ENCODE measurements at regions not wholly inside any gene's neighbourhood (a gene's known extent, or its start where the extent isn't known, plus 50 kb on each side); places are given as distances from the start of the nearest gene placed in this dataset.

DNA sequence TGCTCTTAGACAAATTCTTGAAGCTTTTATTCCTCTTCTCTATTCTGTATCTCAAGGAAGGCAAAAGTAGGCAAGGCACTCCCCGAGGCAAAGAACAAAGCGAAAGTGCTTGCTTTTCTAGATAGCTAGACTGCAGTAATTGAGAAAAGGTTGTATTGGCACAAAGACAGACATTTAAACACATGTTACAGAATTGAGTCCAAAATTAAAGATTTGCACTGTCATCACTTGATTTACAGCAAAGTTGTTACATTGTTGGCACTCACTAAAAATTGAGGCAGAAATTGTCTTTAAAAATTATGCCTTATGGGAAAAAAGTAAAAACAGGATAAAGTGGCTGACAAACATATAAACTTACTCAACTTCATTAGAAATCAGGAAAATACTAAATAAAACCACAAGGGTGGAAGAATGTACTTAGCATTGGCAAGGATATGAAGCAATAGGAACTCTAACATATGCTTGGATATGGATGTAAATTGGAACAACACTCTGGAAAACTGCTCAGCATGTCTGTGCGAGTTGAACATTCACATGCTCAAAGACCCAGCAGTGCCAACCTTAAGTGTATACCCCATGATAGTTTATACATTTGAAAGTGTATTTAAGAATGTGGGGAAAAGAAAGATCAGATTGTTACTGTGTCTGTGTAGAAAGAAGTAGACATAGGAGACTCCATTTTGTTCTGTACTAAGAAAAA is 491.3 kb downstream of the GLRX3 start:
- Histone ChIP-seq H3K27me3 (ENCODE audit: control insufficient read depth, insufficient read depth, low read length) (no peaks in the 10 kb centered on the region), H3K4me3 (ENCODE audit: low read depth, low read length) (no peak overlapping the region), H3K36me3 (ENCODE audit: control insufficient read depth, insufficient read depth, low read length) (no peaks in the 10 kb centered on the region)
- DNase-seq (ENCODE audit: low read depth): no peak
- TF ChIP-seq, protein P1, sequence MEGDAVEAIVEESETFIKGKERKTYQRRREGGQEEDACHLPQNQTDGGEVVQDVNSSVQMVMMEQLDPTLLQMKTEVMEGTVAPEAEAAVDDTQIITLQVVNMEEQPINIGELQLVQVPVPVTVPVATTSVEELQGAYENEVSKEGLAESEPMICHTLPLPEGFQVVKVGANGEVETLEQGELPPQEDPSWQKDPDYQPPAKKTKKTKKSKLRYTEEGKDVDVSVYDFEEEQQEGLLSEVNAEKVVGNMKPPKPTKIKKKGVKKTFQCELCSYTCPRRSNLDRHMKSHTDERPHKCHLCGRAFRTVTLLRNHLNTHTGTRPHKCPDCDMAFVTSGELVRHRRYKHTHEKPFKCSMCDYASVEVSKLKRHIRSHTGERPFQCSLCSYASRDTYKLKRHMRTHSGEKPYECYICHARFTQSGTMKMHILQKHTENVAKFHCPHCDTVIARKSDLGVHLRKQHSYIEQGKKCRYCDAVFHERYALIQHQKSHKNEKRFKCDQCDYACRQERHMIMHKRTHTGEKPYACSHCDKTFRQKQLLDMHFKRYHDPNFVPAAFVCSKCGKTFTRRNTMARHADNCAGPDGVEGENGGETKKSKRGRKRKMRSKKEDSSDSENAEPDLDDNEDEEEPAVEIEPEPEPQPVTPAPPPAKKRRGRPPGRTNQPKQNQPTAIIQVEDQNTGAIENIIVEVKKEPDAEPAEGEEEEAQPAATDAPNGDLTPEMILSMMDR (IDR thresholded peaks at IDR 0.05; ENCODE audit: insufficient read depth, low read length, poor library complexity, severe bottlenecking): no peak

DNA sequence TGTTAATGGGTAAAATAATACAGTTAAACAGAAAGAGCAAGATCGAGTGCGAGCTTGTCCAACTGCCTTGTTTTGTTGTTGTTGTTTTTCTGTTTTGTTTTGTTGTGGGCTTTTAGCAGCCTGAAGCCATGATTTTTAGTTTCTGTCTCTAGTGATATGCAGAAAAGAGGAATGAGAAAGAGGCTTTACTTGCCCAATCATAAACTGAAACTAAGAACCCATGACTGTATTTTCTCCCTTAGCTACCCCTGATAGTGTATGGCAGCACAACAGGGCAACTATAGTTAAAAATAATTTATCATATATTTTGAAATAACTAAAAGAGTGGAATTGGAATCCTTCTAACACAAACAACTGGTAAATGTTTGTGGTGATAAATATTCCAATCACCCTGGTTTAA is 493.9 kb downstream of the GLRX3 start:
- Histone ChIP-seq H3K27me3 (ENCODE audit: control insufficient read depth, insufficient read depth, low read length) (no peaks in the 10 kb centered on the region), H3K4me3 (ENCODE audit: low read depth, low read length) (no peak overlapping the region), H3K36me3 (ENCODE audit: control insufficient read depth, insufficient read depth, low read length) (no peaks in the 10 kb centered on the region)
- DNase-seq (ENCODE audit: low read depth): no peak
- TF ChIP-seq, protein P1 (IDR thresholded peaks at IDR 0.05; ENCODE audit: insufficient read depth, low read length, poor library complexity, severe bottlenecking): no peak

DNA sequence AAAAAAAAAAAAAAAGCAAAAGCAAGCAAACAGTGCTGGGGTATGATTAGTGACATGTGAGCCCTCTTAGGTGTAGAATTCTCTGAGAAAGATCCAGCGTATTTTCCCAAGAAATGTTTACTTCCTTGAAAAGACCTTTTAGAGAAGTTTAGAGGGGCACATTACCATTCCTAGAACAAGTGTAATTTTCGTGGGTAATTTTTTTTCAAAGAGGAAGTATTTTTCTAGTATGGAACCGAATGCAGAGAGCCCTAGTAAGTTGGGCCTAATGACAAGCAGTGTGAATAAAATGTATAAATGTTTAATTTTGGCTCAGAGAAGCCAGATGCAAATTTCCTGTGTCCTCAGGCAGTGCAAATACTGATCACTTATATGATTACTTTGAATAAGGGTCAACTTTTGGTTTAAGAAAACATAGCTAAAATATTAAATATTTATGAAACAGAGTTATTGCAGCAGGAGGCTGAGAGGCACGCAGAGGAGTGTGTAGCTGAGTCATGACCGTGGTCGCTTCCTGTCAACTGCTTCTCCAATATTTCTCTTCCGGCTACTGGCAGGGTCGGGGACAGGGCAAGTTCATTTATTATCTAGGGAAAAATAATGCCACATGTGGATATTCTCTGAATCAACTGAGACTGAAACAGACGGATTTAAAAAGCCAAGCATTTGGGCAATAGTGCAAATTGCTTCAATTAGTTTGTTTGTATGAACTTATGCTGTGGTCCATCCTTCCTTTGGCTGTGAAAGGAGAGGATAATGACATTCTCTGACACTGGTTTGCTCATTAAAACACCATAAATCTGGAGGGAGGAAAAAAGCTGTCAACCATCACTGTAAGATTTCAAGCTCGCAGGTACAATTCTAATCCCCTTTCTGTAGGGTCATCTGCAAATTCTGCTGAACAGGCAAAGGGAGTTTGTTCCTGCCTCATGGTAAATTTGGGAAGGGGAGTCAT is 495.2 kb downstream of the GLRX3 start:
- TF ChIP-seq, protein P1 (IDR thresholded peaks at IDR 0.05; ENCODE audit: insufficient read depth, low read length, poor library complexity, severe bottlenecking): no peak
- no peaks in the 10 kb centered on the region for H3K36me3 ChIP-seq (ENCODE audit: control insufficient read depth, insufficient read depth, low read length)
- DNase-seq (ENCODE audit: low read depth): no peak
- H3K27me3 ChIP-seq (ENCODE audit: control insufficient read depth, insufficient read depth, low read length): no peaks in the 10 kb centered on the region
- H3K4me3 ChIP-seq (ENCODE audit: low read depth, low read length): no peak overlapping the region

DNA sequence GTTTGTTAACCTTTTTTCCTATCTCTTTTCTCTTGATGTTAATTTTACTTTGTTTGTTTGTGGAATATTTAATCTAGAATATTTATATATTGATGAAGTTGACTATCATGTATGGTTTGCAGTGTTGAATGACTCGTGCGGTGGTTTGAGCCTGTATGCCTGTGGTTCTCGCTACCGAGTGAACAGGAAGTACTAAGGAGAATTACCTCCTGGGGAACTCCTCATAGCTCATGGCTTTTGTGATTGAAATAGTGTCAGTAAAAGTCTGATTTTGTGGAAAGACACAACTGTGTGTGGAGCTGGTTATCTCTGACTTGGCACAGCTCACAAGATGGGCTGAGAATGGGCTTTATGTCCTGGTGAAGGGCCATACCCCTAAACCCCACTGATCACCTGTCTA is 498.6 kb downstream of the GLRX3 start:
- DNase-seq (ENCODE audit: low read depth): no peak
- TF ChIP-seq, protein P1 (IDR thresholded peaks at IDR 0.05; ENCODE audit: insufficient read depth, low read length, poor library complexity, severe bottlenecking): no peak
- H3K36me3 ChIP-seq (ENCODE audit: control insufficient read depth, insufficient read depth, low read length): no peaks in the 10 kb centered on the region
- H3K27me3 ChIP-seq (ENCODE audit: control insufficient read depth, insufficient read depth, low read length): no peaks in the 10 kb centered on the region
- no peak overlapping the region for H3K4me3 ChIP-seq (ENCODE audit: low read depth, low read length)

DNA sequence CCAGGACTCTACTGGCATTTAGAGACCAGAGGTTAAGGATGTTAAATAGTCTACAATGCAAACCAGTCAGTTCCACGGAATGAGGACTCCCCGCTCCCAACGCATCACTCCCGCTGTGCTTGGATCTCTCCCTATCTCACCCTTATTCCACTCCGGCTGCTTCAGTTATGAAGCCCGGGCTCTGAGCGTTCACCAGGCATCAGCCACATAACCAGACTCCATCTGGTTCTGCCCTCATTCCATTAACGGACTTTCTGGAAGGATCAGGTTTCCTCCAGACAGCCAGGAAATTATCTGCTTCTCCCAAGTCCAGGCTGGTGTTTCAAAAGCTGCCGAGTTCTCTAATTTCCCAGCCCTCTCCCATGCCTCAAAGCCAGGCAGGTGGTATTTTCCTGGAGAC is 499.3 kb downstream of the GLRX3 start:
- no peaks in the 10 kb centered on the region for H3K27me3 ChIP-seq (ENCODE audit: control insufficient read depth, insufficient read depth, low read length)
- DNase-seq (ENCODE audit: low read depth): no peak
- H3K36me3 ChIP-seq (ENCODE audit: control insufficient read depth, insufficient read depth, low read length): no peaks in the 10 kb centered on the region
- TF ChIP-seq, protein P1 (IDR thresholded peaks at IDR 0.05; ENCODE audit: insufficient read depth, low read length, poor library complexity, severe bottlenecking): no peak
- no peak overlapping the region for H3K4me3 ChIP-seq (ENCODE audit: low read depth, low read length)
